ENCODE measurements at regions not wholly inside any gene's neighbourhood (a gene's known extent, or its start where the extent isn't known, plus 50 kb on each side); places are given as distances from the start of the nearest gene placed in this dataset.
A peak's percentile ranks its signal among the peaks of the same experiment; 100 is the strongest.

DNA sequence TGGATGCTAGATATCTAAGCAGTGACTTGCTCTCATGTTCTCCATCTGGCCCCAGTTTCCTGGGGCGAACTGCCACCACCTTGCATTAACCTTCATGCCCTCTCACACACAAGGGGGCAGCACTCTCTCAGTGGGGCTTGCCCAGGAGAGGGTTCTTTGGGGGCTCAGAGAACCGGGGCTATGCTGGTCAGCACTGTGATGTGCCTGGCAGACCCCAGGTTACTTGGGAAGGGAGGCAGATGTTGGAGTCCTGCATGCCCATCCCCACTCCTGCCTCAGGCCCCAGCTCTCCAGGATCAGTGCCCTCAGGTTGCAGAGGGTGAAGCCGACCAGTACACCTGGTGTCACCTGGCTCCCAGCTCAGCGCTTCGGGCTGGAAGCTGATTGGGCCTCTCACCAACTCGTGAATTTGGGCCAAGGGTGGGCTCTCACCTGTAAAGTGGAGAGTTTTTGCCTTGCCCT is 396.2 kb upstream of the HS6ST1 start:
- intact Hi-C loops (cut with micrococcal nuclease), result no loop called here
- no peak overlapping the region for H3K9ac ChIP-seq (ENCODE audit: low read length)
- no TSS peak for BruUV-seq (replicated peaks)
- H4K20me1 ChIP-seq (ENCODE audit: low read length), result no peaks in the 10 kb centered on the region
- DNase-seq (no peak), ATAC-seq (no peak)
- ChIA-PET CTCF (no interaction called here), POLR2A (ENCODE audit: unreplicated experiment) (no interaction called here)
- peaks cover 30% of the 10 kb centered on the region for H3K27me3 ChIP-seq (ENCODE audit: low read length)
- no peak overlapping the region for H3K4me3 ChIP-seq (ENCODE audit: low read length)
- no peaks in the 10 kb centered on the region for H3K4me1 ChIP-seq (ENCODE audit: insufficient read depth, low read length)
- H3K4me2 ChIP-seq (ENCODE audit: low read length), result no peak overlapping the region
- H3K9me3 ChIP-seq (ENCODE audit: low read length), result no peaks in the 10 kb centered on the region
- H3K27ac ChIP-seq (ENCODE audit: low read length), result no peak overlapping the region
- no peaks in the 10 kb centered on the region for H3F3A ChIP-seq (ENCODE audit: low read length, unreplicated experiment)
- no peaks in the 10 kb centered on the region for H3K9me2 ChIP-seq (replicated peaks; ENCODE audit: low read length)
- no peak overlapping the region for H2AFZ ChIP-seq (ENCODE audit: low read length)
- no peak for TF ChIP-seq EZH2phosphoT487 (IDR thresholded peaks at IDR 0.05; ENCODE audit: borderline replicate concordance, low read length)
- TF ChIP-seq, protein P1, sequence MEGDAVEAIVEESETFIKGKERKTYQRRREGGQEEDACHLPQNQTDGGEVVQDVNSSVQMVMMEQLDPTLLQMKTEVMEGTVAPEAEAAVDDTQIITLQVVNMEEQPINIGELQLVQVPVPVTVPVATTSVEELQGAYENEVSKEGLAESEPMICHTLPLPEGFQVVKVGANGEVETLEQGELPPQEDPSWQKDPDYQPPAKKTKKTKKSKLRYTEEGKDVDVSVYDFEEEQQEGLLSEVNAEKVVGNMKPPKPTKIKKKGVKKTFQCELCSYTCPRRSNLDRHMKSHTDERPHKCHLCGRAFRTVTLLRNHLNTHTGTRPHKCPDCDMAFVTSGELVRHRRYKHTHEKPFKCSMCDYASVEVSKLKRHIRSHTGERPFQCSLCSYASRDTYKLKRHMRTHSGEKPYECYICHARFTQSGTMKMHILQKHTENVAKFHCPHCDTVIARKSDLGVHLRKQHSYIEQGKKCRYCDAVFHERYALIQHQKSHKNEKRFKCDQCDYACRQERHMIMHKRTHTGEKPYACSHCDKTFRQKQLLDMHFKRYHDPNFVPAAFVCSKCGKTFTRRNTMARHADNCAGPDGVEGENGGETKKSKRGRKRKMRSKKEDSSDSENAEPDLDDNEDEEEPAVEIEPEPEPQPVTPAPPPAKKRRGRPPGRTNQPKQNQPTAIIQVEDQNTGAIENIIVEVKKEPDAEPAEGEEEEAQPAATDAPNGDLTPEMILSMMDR (conservative IDR thresholded peaks at IDR 0.05; ENCODE audit: low read depth, low read length), result 0 out of 2 replicates have a peak, but pooled peaks have one; percentile 16
- no peak for TF ChIP-seq EZH2 (IDR thresholded peaks at IDR 0.05; ENCODE audit: low read length, unreplicated experiment)
- H3K36me3 ChIP-seq (ENCODE audit: low read depth, low read length), result no peaks in the 10 kb centered on the region
- no peaks in the 10 kb centered on the region for H3K79me2 ChIP-seq (ENCODE audit: low read length)

DNA sequence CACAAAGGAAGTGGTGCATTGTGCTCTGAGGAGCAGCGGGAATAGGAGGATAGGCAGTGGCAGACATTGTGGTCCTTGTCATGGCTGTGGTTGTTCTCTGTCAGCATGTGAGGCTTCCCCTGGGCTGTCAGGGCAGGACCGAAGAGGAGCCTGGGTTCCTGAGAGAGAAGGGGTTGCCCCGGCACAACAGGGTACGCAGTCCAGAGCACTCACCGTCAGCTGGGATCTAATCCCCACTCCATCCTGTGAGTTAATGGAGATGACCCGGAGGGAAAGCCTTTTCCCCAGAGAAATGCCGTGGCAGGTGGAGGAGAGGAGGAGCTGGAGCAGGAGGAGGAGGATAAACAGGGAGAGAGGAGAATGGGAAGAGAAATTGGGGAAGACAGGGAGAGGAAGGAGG is 396.7 kb upstream of the HS6ST1 start:
- no TSS peak for BruUV-seq (replicated peaks)
- no peak overlapping the region for H3K9ac ChIP-seq (ENCODE audit: low read length)
- H3K27ac ChIP-seq (ENCODE audit: low read length), result no peak overlapping the region
- H2AFZ ChIP-seq (ENCODE audit: low read length), result no peak overlapping the region
- no peaks in the 10 kb centered on the region for H3K79me2 ChIP-seq (ENCODE audit: low read length)
- TF ChIP-seq EZH2 (IDR thresholded peaks at IDR 0.05; ENCODE audit: low read length, unreplicated experiment) (no peak), EZH2phosphoT487 (IDR thresholded peaks at IDR 0.05; ENCODE audit: borderline replicate concordance, low read length) (no peak)
- TF ChIP-seq, protein P1 (conservative IDR thresholded peaks at IDR 0.05; ENCODE audit: low read depth, low read length), result no peak
- ChIA-PET POLR2A (ENCODE audit: unreplicated experiment) (no interaction called here), CTCF (no interaction called here)
- H3K4me2 ChIP-seq (ENCODE audit: low read length), result no peak overlapping the region
- no peaks in the 10 kb centered on the region for H4K20me1 ChIP-seq (ENCODE audit: low read length)
- DNase-seq, result no peak
- peaks cover 30% of the 10 kb centered on the region for H3K27me3 ChIP-seq (ENCODE audit: low read length)
- no peak overlapping the region for H3K4me3 ChIP-seq (ENCODE audit: low read length)
- H3K4me1 ChIP-seq (ENCODE audit: insufficient read depth, low read length), result no peaks in the 10 kb centered on the region
- no peaks in the 10 kb centered on the region for H3F3A ChIP-seq (ENCODE audit: low read length, unreplicated experiment)
- intact Hi-C loops (cut with micrococcal nuclease), result no loop called here
- ATAC-seq, result no peak
- no peaks in the 10 kb centered on the region for H3K9me3 ChIP-seq (ENCODE audit: low read length)
- H3K9me2 ChIP-seq (replicated peaks; ENCODE audit: low read length), result no peaks in the 10 kb centered on the region
- no peaks in the 10 kb centered on the region for H3K36me3 ChIP-seq (ENCODE audit: low read depth, low read length)

GRCh38 chr2:128716299-128716721 is 397.6 kb upstream of the HS6ST1 start:
- H3K4me2 ChIP-seq (ENCODE audit: low read length), result no peak overlapping the region
- H3K4me1 ChIP-seq (ENCODE audit: insufficient read depth, low read length), result no peaks in the 10 kb centered on the region
- no peak overlapping the region for H2AFZ ChIP-seq (ENCODE audit: low read length)
- H3K4me3 ChIP-seq (ENCODE audit: low read length), result no peak overlapping the region
- intact Hi-C loops (cut with micrococcal nuclease), result no loop called here
- H3K9ac ChIP-seq (ENCODE audit: low read length), result no peak overlapping the region
- H3K27me3 ChIP-seq (ENCODE audit: low read length), result peaks cover 30% of the 10 kb centered on the region
- no peaks in the 10 kb centered on the region for H4K20me1 ChIP-seq (ENCODE audit: low read length)
- DNase-seq, result no peak
- no peaks in the 10 kb centered on the region for H3K79me2 ChIP-seq (ENCODE audit: low read length)
- H3K27ac ChIP-seq (ENCODE audit: low read length), result no peak overlapping the region
- TF ChIP-seq EZH2 (IDR thresholded peaks at IDR 0.05; ENCODE audit: low read length, unreplicated experiment) (no peak), EZH2phosphoT487 (IDR thresholded peaks at IDR 0.05; ENCODE audit: borderline replicate concordance, low read length) (no peak)
- TF ChIP-seq, protein P1 (conservative IDR thresholded peaks at IDR 0.05; ENCODE audit: low read depth, low read length), result no peak
- BruUV-seq (replicated peaks), result no TSS peak
- H3K9me3 ChIP-seq (ENCODE audit: low read length), result no peaks in the 10 kb centered on the region
- POLR2A ChIA-PET (ENCODE audit: unreplicated experiment), result no interaction called here
- H3K9me2 ChIP-seq (replicated peaks; ENCODE audit: low read length), result no peaks in the 10 kb centered on the region
- H3K36me3 ChIP-seq (ENCODE audit: low read depth, low read length), result no peaks in the 10 kb centered on the region
- H3F3A ChIP-seq (ENCODE audit: low read length, unreplicated experiment), result no peaks in the 10 kb centered on the region
- CTCF ChIA-PET, result no interaction called here
- no peak for ATAC-seq
